ENCODE measurements at regions not wholly inside any gene's neighbourhood (a gene's known extent, or its start where the extent isn't known, plus 50 kb on each side); places are given as distances from the start of the nearest gene placed in this dataset.

DNA sequence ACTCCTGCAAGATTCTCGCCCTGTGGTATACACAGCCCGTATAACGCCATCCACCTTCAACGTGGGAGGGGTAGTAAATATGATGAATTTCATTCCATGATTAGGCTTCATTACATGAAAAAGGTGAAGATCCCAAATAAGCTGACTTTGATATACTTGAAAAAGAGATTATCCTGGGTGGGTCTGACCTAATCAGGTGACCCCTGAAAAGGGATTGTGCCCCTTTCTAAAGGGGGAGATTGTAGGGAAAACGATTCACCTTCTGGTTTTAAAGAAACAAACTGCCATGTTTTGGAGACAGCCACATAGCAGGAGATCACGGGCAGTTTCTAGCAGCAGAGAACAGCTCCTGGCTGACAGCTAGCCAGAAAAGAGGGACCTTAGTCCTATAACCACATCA, 155.1 kb upstream of the SMLR1 start:
- H3K4me3 Mint-ChIP-seq (ENCODE audit: low read depth), result no peak overlapping the region
- no peaks in the 10 kb centered on the region for H3K27me3 Mint-ChIP-seq
- H3K4me1 Mint-ChIP-seq (ENCODE audit: low read depth), result no peaks in the 10 kb centered on the region
- TF ChIP-seq, protein P1, sequence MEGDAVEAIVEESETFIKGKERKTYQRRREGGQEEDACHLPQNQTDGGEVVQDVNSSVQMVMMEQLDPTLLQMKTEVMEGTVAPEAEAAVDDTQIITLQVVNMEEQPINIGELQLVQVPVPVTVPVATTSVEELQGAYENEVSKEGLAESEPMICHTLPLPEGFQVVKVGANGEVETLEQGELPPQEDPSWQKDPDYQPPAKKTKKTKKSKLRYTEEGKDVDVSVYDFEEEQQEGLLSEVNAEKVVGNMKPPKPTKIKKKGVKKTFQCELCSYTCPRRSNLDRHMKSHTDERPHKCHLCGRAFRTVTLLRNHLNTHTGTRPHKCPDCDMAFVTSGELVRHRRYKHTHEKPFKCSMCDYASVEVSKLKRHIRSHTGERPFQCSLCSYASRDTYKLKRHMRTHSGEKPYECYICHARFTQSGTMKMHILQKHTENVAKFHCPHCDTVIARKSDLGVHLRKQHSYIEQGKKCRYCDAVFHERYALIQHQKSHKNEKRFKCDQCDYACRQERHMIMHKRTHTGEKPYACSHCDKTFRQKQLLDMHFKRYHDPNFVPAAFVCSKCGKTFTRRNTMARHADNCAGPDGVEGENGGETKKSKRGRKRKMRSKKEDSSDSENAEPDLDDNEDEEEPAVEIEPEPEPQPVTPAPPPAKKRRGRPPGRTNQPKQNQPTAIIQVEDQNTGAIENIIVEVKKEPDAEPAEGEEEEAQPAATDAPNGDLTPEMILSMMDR (IDR thresholded peaks at IDR 0.05; ENCODE audit: unreplicated experiment), result no peak
- H3K27ac Mint-ChIP-seq, result no peak overlapping the region
- H3K36me3 Mint-ChIP-seq (ENCODE audit: insufficient read depth), result no peaks in the 10 kb centered on the region
- H3K9me3 Mint-ChIP-seq (ENCODE audit: low read depth), result no peaks in the 10 kb centered on the region
- no peak for DNase-seq (ENCODE audit: low spot score, unreplicated experiment)

DNA sequence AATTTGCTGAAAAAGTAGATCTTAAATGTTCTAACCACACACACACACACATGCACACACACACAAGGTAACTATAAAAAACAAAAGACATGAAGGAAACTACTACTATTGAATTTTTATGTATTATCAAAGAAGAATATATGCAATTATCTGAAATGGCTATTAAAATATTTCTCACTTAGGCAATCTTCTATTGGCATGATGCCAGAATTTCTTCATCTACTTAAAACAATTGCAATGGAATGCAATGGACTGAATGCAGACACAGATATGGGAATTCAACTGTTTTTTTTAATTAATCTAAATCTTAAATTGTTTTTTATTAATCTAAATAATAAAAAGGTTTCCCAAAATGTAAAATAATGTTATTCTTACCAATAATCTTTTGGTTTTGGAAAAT, 152.6 kb upstream of the SMLR1 start:
- no peaks in the 10 kb centered on the region for H3K4me1 Mint-ChIP-seq (ENCODE audit: low read depth)
- H3K27me3 Mint-ChIP-seq, result no peaks in the 10 kb centered on the region
- H3K4me3 Mint-ChIP-seq (ENCODE audit: low read depth), result no peak overlapping the region
- H3K36me3 Mint-ChIP-seq (ENCODE audit: insufficient read depth), result no peaks in the 10 kb centered on the region
- TF ChIP-seq, protein P1 (IDR thresholded peaks at IDR 0.05; ENCODE audit: unreplicated experiment), result no peak
- H3K27ac Mint-ChIP-seq, result no peak overlapping the region
- H3K9me3 Mint-ChIP-seq (ENCODE audit: low read depth), result peaks cover 4% of the 10 kb centered on the region
- no peak for DNase-seq (ENCODE audit: low spot score, unreplicated experiment)

DNA sequence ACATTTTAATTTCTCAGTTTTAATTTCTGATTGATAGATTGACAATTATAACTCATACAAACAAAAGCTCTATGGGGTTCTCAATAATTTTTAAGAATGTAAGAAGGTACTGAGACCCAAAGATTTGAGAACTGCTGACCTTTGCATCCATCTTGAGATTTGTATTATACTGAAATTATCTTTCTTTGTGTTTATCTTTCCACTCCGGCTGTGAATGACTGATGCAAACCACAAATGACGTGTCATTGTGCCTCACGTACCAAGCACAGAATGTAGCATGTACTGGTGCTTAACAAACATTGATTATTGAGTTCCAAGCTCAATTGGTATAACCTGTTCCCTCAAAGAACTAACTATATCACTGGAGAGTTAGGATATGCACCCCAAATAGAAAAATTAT, 152.1 kb upstream of the SMLR1 start:
- Mint-ChIP-seq H3K27ac (no peak overlapping the region), H3K27me3 (no peaks in the 10 kb centered on the region), H3K4me1 (ENCODE audit: low read depth) (no peaks in the 10 kb centered on the region), H3K9me3 (ENCODE audit: low read depth) (peaks cover 4% of the 10 kb centered on the region), H3K4me3 (ENCODE audit: low read depth) (no peak overlapping the region), H3K36me3 (ENCODE audit: insufficient read depth) (no peaks in the 10 kb centered on the region)
- TF ChIP-seq, protein P1 (IDR thresholded peaks at IDR 0.05; ENCODE audit: unreplicated experiment), result no peak
- DNase-seq (ENCODE audit: low spot score, unreplicated experiment), result no peak

- Mint-ChIP-seq H3K27me3 (no peaks in the 10 kb centered on the region), H3K4me3 (ENCODE audit: low read depth) (no peak overlapping the region), H3K4me1 (ENCODE audit: low read depth) (no peaks in the 10 kb centered on the region), H3K27ac (peak overlapping the region; percentile 13), H3K36me3 (ENCODE audit: insufficient read depth) (no peaks in the 10 kb centered on the region), H3K9me3 (ENCODE audit: low read depth) (peaks cover 4% of the 10 kb centered on the region)
- DNase-seq (ENCODE audit: low spot score, unreplicated experiment), result no peak
- TF ChIP-seq, protein P1 (IDR thresholded peaks at IDR 0.05; ENCODE audit: unreplicated experiment), result no peak
These were observed 151.0 kb upstream of the SMLR1 start for GRCh38 chr6:130676077-130676772.

DNA sequence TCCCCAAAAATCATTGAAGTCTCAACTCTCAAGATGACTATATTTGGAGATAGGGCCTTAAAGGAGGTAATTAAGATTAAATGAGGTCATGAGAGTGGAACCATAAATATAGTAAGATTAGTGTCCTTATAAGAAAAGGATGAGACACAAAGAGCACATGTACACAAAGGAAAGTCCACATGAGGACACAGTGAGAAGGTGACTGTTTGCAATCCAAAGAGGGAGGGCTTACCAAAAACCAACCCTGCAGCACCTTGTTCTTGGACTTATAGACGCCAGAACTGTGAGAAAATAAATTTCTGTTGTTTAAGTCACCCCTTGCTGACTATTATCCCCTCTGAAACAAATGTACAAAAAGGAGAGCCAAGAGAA, 150.4 kb upstream of the SMLR1 start:
- Mint-ChIP-seq H3K27me3 (no peaks in the 10 kb centered on the region), H3K4me3 (ENCODE audit: low read depth) (no peak overlapping the region), H3K4me1 (ENCODE audit: low read depth) (no peaks in the 10 kb centered on the region), H3K9me3 (ENCODE audit: low read depth) (peaks cover 4% of the 10 kb centered on the region), H3K36me3 (ENCODE audit: insufficient read depth) (no peaks in the 10 kb centered on the region), H3K27ac (no peak overlapping the region)
- TF ChIP-seq, protein P1 (IDR thresholded peaks at IDR 0.05; ENCODE audit: unreplicated experiment), result no peak
- no peak for DNase-seq (ENCODE audit: low spot score, unreplicated experiment)
